DMS 273 (cell line): ENCODE measurements at regions not wholly inside any gene's neighbourhood (a gene's known extent, or its start where the extent isn't known, plus 50 kb on each side); places are given as distances from the start of the nearest gene placed in this dataset.
"Not testable (repeated sequence)": the region's sequence is repeated elsewhere in the genome, so short reads cannot be mapped to it uniquely, and the experiment has no call there.

ENCODE experiments used
- DNase-seq: peaks from one replicate; lab custom pipeline; 2025; ENCODE audit not compliant: unreplicated experiment; lab: John Stamatoyannopoulos, UW

DNA sequence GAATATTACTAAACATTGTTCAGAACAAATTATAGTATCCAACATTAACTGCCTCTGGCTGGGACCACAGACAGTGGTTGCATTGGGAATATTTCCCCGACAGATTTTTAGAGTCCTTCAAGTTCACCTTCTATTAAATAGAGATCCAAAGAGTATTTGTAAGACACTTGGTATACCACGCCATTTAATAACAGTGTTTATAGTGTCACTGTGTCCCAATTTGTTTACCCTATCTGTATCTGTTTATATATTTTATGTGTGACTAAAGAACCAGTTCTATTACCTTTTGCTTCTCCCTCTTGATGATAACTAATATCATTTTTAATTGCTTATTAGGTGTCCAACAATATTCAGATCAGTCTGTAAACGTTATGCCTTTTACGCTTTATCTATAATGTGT lies 191.3 kb upstream of the IRX5 start:
- no peak for DNase-seq

DNA sequence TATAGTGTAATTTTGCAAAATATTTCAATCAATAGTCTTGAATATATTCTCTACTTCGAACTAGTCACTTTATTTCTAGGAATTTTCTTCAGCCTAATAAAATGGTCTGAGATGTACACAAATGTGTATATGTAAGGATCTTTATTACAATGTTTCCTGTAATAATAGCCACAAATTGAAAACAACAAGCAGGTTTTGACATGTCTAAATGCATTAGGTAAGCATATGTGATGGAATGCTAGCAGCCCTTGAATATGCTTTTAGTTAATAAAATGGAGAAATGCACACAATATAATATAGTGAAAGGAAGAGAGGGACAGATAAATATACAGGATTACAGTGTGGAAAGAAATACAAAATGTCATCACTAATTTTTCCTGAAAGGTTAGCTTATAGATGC lies 196.5 kb upstream of the IRX5 start:
- DNase-seq = no peak

GRCh38 chr16:54727696-54728095 lies 203.0 kb upstream of the IRX5 start:
- not testable (repeated sequence) for DNase-seq

- DNase-seq = no peak
Measured at GRCh38 chr16:54724346-54724925, 206.2 kb upstream of the IRX5 start.

- DNase-seq = no peak
Measured at GRCh38 chr16:54722210-54722676, 208.4 kb upstream of the IRX5 start.

- DNase-seq = peak; percentile 24
Measured at GRCh38 chr16:54720259-54720658, 210.4 kb upstream of the IRX5 start.

DNA sequence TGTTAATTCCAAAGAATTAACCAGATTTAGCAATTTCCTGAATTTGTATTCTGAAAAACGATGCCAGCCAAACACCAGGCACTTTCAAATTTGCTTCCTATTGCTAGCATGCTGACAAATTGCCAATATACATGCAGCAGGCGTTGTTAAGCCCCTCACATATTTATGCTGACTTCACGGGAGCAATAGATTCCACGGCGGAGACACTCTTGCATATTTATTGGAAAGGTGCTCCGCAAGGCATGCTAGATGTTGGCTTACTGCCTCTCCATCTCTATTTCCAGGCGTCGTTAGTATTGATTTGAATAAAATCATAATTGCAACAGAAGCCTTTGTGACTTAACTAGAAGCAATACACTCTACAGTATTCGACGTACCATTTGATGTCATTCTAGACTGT lies 211.0 kb upstream of the IRX5 start:
- DNase-seq = no peak

GRCh38 chr16:54718376-54718775 lies 212.3 kb upstream of the IRX5 start:
- no peak for DNase-seq

- no peak for DNase-seq
Measured at GRCh38 chr16:54715011-54715410, 215.7 kb upstream of the IRX5 start.

- no peak for DNase-seq
Measured at GRCh38 chr16:54712866-54713265, 217.8 kb upstream of the IRX5 start.

DNA sequence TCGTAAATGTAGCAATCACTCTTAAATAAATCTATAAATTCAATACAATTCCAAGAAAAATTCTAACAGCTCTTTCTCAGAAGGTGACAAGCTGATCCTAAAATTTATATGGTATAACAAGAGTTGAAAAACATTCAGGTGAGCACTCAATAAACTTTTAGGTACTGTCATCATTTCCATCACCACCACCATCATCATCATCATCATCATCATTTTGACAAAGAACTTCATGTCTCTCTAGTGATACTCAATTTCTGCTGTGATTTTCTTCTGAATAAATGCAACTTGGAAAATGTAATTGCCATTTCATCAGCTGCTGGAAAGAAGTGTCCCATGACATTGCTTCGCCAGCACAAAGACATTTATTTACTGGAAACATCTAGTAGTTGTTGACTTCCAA lies 222.9 kb upstream of the IRX5 start:
- DNase-seq = no peak

DNA sequence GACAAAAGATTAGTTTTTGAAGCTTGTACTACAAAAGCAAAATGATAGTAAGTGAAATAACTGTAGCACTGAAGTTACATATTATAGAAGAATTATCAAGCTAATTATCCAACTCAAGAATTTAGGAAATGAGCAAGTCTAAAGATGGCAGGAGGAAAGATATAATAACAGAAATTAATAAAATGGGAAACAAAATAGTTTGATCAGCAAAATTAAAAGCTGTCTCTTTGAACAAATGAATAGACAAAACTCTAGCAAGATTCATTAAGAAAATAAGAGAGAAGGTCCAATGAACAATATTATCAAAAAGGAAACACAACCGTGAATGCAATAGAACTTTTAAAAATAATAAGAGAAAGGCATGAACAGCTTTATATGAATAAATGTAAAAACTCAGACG lies 224.3 kb upstream of the IRX5 start:
- DNase-seq = no peak

- no peak for DNase-seq
Measured at GRCh38 chr16:54703339-54703738, 227.3 kb upstream of the IRX5 start.

- no peak for DNase-seq
Measured at GRCh38 chr16:54699656-54700055, 231.0 kb upstream of the IRX5 start.

- no peak for DNase-seq
Measured at GRCh38 chr16:54697677-54698076, 233.0 kb upstream of the IRX5 start.

- DNase-seq = no peak
Measured at GRCh38 chr16:54696970-54697369, 233.7 kb upstream of the IRX5 start.

DNA sequence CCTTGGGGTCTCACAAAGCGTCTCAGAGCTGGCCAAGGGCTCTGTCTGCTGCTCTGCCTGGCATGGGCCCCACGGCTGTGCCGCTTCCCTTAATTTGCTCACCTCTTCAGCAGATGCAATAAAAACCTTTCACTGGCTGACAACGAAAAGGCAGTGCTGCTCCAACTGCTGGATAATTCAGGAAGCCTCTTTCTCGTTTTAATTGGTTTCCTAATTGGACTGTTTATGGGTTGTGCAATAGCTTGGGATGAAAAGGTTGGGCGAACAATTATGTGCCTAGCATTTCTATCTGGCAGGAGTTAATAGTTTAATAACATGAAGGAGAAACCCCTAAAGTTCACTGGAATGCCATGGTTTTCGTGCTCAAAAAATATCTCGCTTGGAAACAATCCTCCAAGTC lies 234.1 kb upstream of the IRX5 start:
- no peak for DNase-seq

DNA sequence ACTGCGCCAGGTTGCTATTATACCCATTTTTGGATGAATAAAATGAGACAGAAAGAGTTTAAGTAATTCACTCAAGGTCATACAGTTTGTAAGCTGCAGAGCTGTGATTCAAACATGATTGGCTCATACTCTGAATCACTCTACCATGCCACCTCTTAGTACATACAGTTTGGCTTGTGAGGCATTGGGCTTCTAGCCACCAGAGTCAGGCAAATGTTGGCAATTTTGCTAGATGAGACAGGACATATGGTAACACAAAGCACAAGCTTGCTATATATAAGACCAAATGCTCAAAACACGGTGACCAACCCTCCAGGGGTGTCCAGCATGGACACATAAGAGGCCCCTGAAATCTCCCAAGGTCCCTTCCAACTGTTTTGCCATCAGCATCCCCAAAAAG lies 236.0 kb upstream of the IRX5 start:
- DNase-seq = no peak

- DNase-seq = no peak
Measured at GRCh38 chr16:54693864-54694263, 236.8 kb upstream of the IRX5 start.

- DNase-seq = no peak
Measured at GRCh38 chr16:54690710-54691109, 240.0 kb upstream of the IRX5 start.

DNA sequence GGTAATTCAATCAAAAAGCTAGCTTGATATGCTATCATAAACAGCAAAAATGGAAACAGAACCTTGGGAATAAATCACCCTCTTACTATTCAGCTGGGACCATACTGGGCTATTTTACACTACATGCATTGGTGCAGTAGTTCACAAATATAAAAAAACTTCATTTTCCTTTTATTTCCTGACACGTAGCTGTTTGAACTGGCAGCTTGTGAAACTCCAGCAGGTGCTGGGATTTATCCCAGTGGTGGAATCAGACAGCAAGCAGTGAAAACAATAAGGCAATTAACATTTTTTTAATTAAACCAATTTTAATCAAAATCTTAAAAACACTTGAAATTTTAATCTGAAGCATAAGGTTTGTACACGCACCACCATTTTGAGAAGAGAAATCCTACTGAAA lies 240.4 kb upstream of the IRX5 start:
- no peak for DNase-seq

- DNase-seq = no peak
Measured at GRCh38 chr16:54689072-54689865, 241.4 kb upstream of the IRX5 start.

DNA sequence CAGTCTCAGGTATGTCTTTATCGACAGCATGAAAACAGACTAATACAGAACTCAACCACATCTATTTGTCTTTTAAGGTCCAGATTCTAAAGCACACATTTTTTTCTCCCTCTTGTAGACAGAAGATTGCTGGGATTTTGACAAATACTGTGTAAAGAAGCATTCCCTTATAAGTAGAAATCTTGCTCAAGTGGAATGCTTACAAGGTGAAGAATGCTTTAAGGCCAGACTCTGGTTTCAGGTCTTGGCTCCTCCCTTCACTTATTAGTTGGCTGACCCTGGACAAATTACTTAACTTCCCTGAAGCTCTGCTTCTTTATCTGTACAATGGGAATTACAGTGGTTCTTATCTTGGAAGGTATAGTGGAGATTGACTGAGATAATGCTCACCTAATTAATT lies 242.3 kb upstream of the IRX5 start:
- no peak for DNase-seq
